Transverse colon (tissue), 4 donors: ENCODE measurements at regions not wholly inside any gene's neighbourhood (a gene's known extent, or its start where the extent isn't known, plus 50 kb on each side); places are given as distances from the start of the nearest gene placed in this dataset.
"Not testable (repeated sequence)": the region's sequence is repeated elsewhere in the genome, so short reads cannot be mapped to it uniquely, and the experiment has no call there.

Experiments
- DNase-seq: peaks from one replicate; pipeline ENCODE4 v3.0.0-alpha.2; 2019
- H3K27ac ChIP-seq, 4 donors: fragments of 200-600 bp; sonication (generic); 2 replicates each; pipeline ENCODE4 v1.5.1; 2016 to 2018; ENCODE audit warnings: inconsistent platforms in 4 of 4
- H3K27me3 ChIP-seq: fragments of 200-600 bp; sonication (generic); 2 replicates; pipeline ENCODE4 v1.5.1; 2017; ENCODE audit warnings: inconsistent platforms
- H3K36me3 ChIP-seq, 4 donors: fragments of 200-600 bp; sonication (generic); 2 replicates each; pipeline ENCODE4 v1.5.1; 2017 to 2019; ENCODE audit warnings: inconsistent platforms in 4 of 4
- H3K4me1 ChIP-seq, 4 donors: fragments of 200-600 bp; sonication (generic); 2 replicates each; pipeline ENCODE4 v1.5.1; 2017 to 2020; ENCODE audit warnings: inconsistent platforms in 4 of 4
- H3K4me3 ChIP-seq, 4 donors: fragments of 200-600 bp; sonication (generic); 1 replicate in 1 of 4; 2 replicates in 3 of 4; pipeline versions ENCODE4 v1.5.1 to v1.6.1; 2017 to 2019; ENCODE audit warnings: inconsistent platforms in 4 of 4
- H3K9me3 ChIP-seq, 2 donors: fragments of 200-600 bp; sonication (generic); 2 replicates each; pipeline ENCODE4 v1.5.1; 2017 to 2019; ENCODE audit warnings: inconsistent platforms in 2 of 2
- CTCF ChIP-seq, 5 experiments: fragments of 200-600 bp in 3 of 5; fragments of 450-650 bp in 2 of 5; sonication (generic) in 3 of 5; IDR thresholded peaks; 1 replicate in 2 of 5; 2 replicates in 3 of 5; pipeline ENCODE4 v1.5.1; 2016 to 2017; ENCODE audit warnings: antibody characterized with exemption in 5 of 5, inconsistent platforms in 3 of 5, mild to moderate bottlenecking in 2 of 5, moderate library complexity in 1 of 5
- EP300 ChIP-seq: sonication (generic); formaldehyde crosslinking; IDR thresholded peaks from one replicate; pipeline ENCODE4 v1.6.1; 2017; ENCODE audit warnings: antibody characterized with exemption, low read depth
- POLR2A ChIP-seq: fragments of 450-650 bp; IDR thresholded peaks from one replicate; pipeline ENCODE4 v1.6.1; 2016; ENCODE audit warnings: antibody characterized with exemption, mild to moderate bottlenecking, moderate library complexity
- POLR2AphosphoS5 ChIP-seq, 3 donors: sonication (generic); formaldehyde crosslinking; IDR thresholded peaks; one replicate each; pipeline ENCODE4 v1.6.1; 2016; ENCODE audit warnings: antibody characterized with exemption in 3 of 3
- WGBS, 2 donors: methylation state at CpG; one replicate each; pipeline ENCODE4 v1.1.5; 2018; ENCODE audit warnings: low coverage in 1 of 2; 5-methylcytosine and 5-hydroxymethylcytosine counted together
- in situ Hi-C, 4 donors: fragments of 200-750 bp; cut with MboI; loops; one replicate each; pipeline versions ENCODE4 v1.15.0 to v1.15.1; 2017; ENCODE audit warnings: low sequenced_read_pairs in 3 of 4, low pct_ligation_motif_present in 1 of 4, low pct_unique_long_range_greater_than_20kb in 1 of 4
- intact Hi-C: fragments of 100-400 bp; cut with DNase I; formaldehyde crosslinking; loops from one replicate; pipeline ENCODE4 v1.15.1; 2023; ENCODE audit warnings: low total_unique reads

GRCh38 chrX:65874110-65874509 lies 165.8 kb downstream of the VSIG4 start:
- WGBS, 2 donors, result 72% methylated on average over 3 of the region's 3 CpGs; no CpG with 5 or more reads in 1 of the 2 donors
- Histone ChIP-seq H3K4me3 (no peak overlapping the region), H3K27me3 (no peaks in the 10 kb centered on the region), H3K9me3 (no peaks in the 10 kb centered on the region), H3K36me3 (no peaks in the 10 kb centered on the region), H3K4me1 (no peaks in the 10 kb centered on the region), H3K27ac (no peak overlapping the region)
- no peak for DNase-seq
- TF ChIP-seq CTCF (IDR thresholded peaks at IDR 0.05) (no peak), EP300 (no peak), POLR2AphosphoS5 (IDR thresholded peaks at IDR 0.05) (no peak), POLR2A (no peak)
- in situ Hi-C loops (no loop called here), intact Hi-C loops (no loop called here)

GRCh38 chrX:65873385-65873784 lies 166.5 kb downstream of the VSIG4 start:
- intact Hi-C loops (no loop called here), in situ Hi-C loops (no loop called here)
- no peaks in the 10 kb centered on the region for H3K36me3 ChIP-seq
- no peaks in the 10 kb centered on the region for H3K27me3 ChIP-seq
- H3K4me1 ChIP-seq, result no peaks in the 10 kb centered on the region
- no peaks in the 10 kb centered on the region for H3K9me3 ChIP-seq
- TF ChIP-seq POLR2AphosphoS5 (IDR thresholded peaks at IDR 0.05) (no peak), EP300 (no peak), CTCF (IDR thresholded peaks at IDR 0.05) (no peak), POLR2A (no peak)
- H3K4me3 ChIP-seq, result no peak overlapping the region
- no peak overlapping the region for H3K27ac ChIP-seq
- no peak for DNase-seq
- WGBS, 2 donors, result 91% methylated on average over 9 of the region's 9 CpGs; no CpG with 5 or more reads in 1 of the 2 donors

- peak; percentile 64 for DNase-seq
- H3K27ac ChIP-seq, result peak overlapping the region in 1 of 4 donors; percentile 28
- intact Hi-C loops, result no loop called here
- 40% methylated on average over 7 of the region's 7 CpGs; no CpG with 5 or more reads in 1 of the 2 donors for WGBS, 2 donors
- no peaks in the 10 kb centered on the region for H3K36me3 ChIP-seq
- H3K4me1 ChIP-seq, result no peaks in the 10 kb centered on the region
- H3K4me3 ChIP-seq, result no peak overlapping the region
- in situ Hi-C loops, result no loop called here
- H3K9me3 ChIP-seq, result no peaks in the 10 kb centered on the region
- H3K27me3 ChIP-seq, result no peaks in the 10 kb centered on the region
- TF ChIP-seq POLR2AphosphoS5 (IDR thresholded peaks at IDR 0.05), result no peak
- peak in 3 of 5 experiments; percentile 14 to 42 (median 34) for TF ChIP-seq CTCF (IDR thresholded peaks at IDR 0.05)
These were observed 168.1 kb downstream of the VSIG4 start for GRCh38 chrX:65871671-65872311.

GRCh38 chrX:65870544-65870943 lies 169.3 kb downstream of the VSIG4 start:
- H3K27me3 ChIP-seq, intact Hi-C loops, H3K9me3 ChIP-seq, H3K36me3 ChIP-seq, H3K4me1 ChIP-seq, H3K4me3 ChIP-seq, in situ Hi-C loops, DNase-seq, H3K27ac ChIP-seq: not testable (repeated sequence)
- 89 to 100% methylated on average over 2 to 3 of the region's 3 CpGs for WGBS, 2 donors

GRCh38 chrX:65866773-65867172 lies 173.1 kb downstream of the VSIG4 start:
- Histone ChIP-seq H3K4me3 (no peak overlapping the region), H3K36me3 (no peaks in the 10 kb centered on the region), H3K27me3 (no peaks in the 10 kb centered on the region), H3K27ac (no peak overlapping the region), H3K4me1 (no peaks in the 10 kb centered on the region), H3K9me3 (no peaks in the 10 kb centered on the region)
- intact Hi-C loops (no loop called here), in situ Hi-C loops (no loop called here)
- 76 to 100% methylated on average over 1 of the region's 1 CpG for WGBS, 2 donors
- DNase-seq, result no peak
- TF ChIP-seq POLR2AphosphoS5 (IDR thresholded peaks at IDR 0.05), result no peak
- TF ChIP-seq EP300, result no peak
- TF ChIP-seq POLR2A, result no peak
- TF ChIP-seq CTCF (IDR thresholded peaks at IDR 0.05), result no peak
